Smooth muscle cell (in vitro differentiated cells): ENCODE measurements at regions not wholly inside any gene's neighbourhood (a gene's known extent, or its start where the extent isn't known, plus 50 kb on each side); places are given as distances from the start of the nearest gene placed in this dataset.
A peak's percentile ranks its signal among the peaks of the same experiment; 100 is the strongest.

Source experiments
- DNase-seq: peaks from one replicate; lab custom pipeline; 2025; ENCODE audit not compliant: unreplicated experiment; lab: John Stamatoyannopoulos, UW
- H2AFZ ChIP-seq: fragments of 200-600 bp; sonication (generic); 2 replicates; pipeline ENCODE4 v1.6.0; 2016; ENCODE audit warnings: antibody characterized with exemption, low read depth, mild to moderate bottlenecking
- H3F3A ChIP-seq: fragments of 200-600 bp; sonication (generic); 2 replicates; pipeline ENCODE4 v1.6.0; 2017; ENCODE audit warnings: antibody characterized with exemption, low read depth
- H3K27ac ChIP-seq: fragments of 200-600 bp; sonication (generic); 2 replicates; pipeline ENCODE4 v1.5.1; 2016; ENCODE audit warnings: low read depth, mild to moderate bottlenecking
- H3K27me3 ChIP-seq: fragments of 200-600 bp; sonication (generic); 2 replicates; pipeline ENCODE4 v1.6.1; 2016; ENCODE audit warnings: low read depth, mild to moderate bottlenecking
- H3K36me3 ChIP-seq: fragments of 200-600 bp; sonication (generic); 2 replicates; pipeline ENCODE4 v1.5.1; 2016; ENCODE audit warnings: low read depth
- H3K4me1 ChIP-seq: fragments of 200-600 bp; sonication (generic); 2 replicates; pipeline ENCODE4 v1.5.1; 2016; ENCODE audit warnings: low read depth
- H3K4me2 ChIP-seq: fragments of 200-600 bp; sonication (generic); 2 replicates; pipeline ENCODE4 v1.6.0; 2016; ENCODE audit warnings: mild to moderate bottlenecking
- H3K4me3 ChIP-seq: fragments of 200-600 bp; sonication (generic); 2 replicates; pipeline ENCODE4 v1.5.1; 2016; ENCODE audit warnings: mild to moderate bottlenecking
- H3K79me2 ChIP-seq: fragments of 200-600 bp; sonication (generic); 2 replicates; pipeline ENCODE4 v1.6.0; 2016; ENCODE audit warnings: low read depth, mild to moderate bottlenecking
- H3K9ac ChIP-seq: fragments of 200-600 bp; sonication (generic); 2 replicates; pipeline ENCODE4 v1.6.0; 2016; ENCODE audit warnings: low read depth
- H3K9me3 ChIP-seq: fragments of 200-600 bp; sonication (generic); replicated peaks from 2 replicates; pipeline ENCODE4 v1.5.1; 2016; ENCODE audit warnings: low read depth
- H4K20me1 ChIP-seq: fragments of 200-600 bp; sonication (generic); 2 replicates; pipeline ENCODE4 v1.6.0; 2016; ENCODE audit warnings: low read depth
- CTCF ChIP-seq: fragments of 200-600 bp; sonication (generic); IDR thresholded peaks from 2 replicates; pipeline ENCODE4 v1.5.1; 2017; ENCODE audit warnings: borderline replicate concordance, mild to moderate bottlenecking, antibody characterized with exemption; ENCODE audit not compliant: insufficient read depth, poor library complexity, severe bottlenecking
- WGBS: methylation state at CpG from one replicate; pipeline ENCODE4 v1.1.7; 2016; ENCODE audit warnings: low lambda C conversion rate; 5-methylcytosine and 5-hydroxymethylcytosine counted together

- Histone ChIP-seq H3K27ac (no peak overlapping the region), H3K9me3 (no peaks in the 10 kb centered on the region), H3F3A (no peaks in the 10 kb centered on the region), H2AFZ (no peak overlapping the region), H3K4me2 (no peak overlapping the region), H3K36me3 (no peaks in the 10 kb centered on the region), H3K9ac (no peak overlapping the region), H3K79me2 (no peaks in the 10 kb centered on the region), H4K20me1 (no peaks in the 10 kb centered on the region), H3K4me3 (no peak overlapping the region), H3K4me1 (no peaks in the 10 kb centered on the region), H3K27me3 (no peaks in the 10 kb centered on the region)
- DNase-seq = no peak
- 0% methylated on average over 1 of the region's 1 CpG for WGBS
- no peak for TF ChIP-seq CTCF
Observed at GRCh38 chr7:110157631-110158362, 933.1 kb upstream of the LRRN3 start.

- no peak for TF ChIP-seq CTCF
- Histone ChIP-seq H3K4me1 (no peaks in the 10 kb centered on the region), H3K27ac (no peak overlapping the region), H3K79me2 (no peaks in the 10 kb centered on the region), H4K20me1 (no peaks in the 10 kb centered on the region), H3K4me2 (no peak overlapping the region), H3K27me3 (no peaks in the 10 kb centered on the region), H3F3A (no peaks in the 10 kb centered on the region), H3K4me3 (no peak overlapping the region), H2AFZ (no peak overlapping the region), H3K9me3 (no peaks in the 10 kb centered on the region), H3K9ac (no peak overlapping the region), H3K36me3 (no peaks in the 10 kb centered on the region)
- DNase-seq = no peak
- WGBS = 97% methylated on average over 3 of the region's 3 CpGs
Observed at GRCh38 chr7:110168010-110168409, 922.9 kb upstream of the LRRN3 start.

GRCh38 chr7:110170841-110171240 is 920.1 kb upstream of the LRRN3 start:
- no peaks in the 10 kb centered on the region for H3K9me3 ChIP-seq
- no peaks in the 10 kb centered on the region for H4K20me1 ChIP-seq
- no peak overlapping the region for H3K27ac ChIP-seq
- no peak overlapping the region for H3K4me3 ChIP-seq
- no peak for DNase-seq
- H3K4me1 ChIP-seq = no peaks in the 10 kb centered on the region
- no peaks in the 10 kb centered on the region for H3K79me2 ChIP-seq
- no peak for TF ChIP-seq CTCF
- H3K36me3 ChIP-seq = no peaks in the 10 kb centered on the region
- no peaks in the 10 kb centered on the region for H3K27me3 ChIP-seq
- WGBS = 64% methylated on average over 2 of the region's 2 CpGs
- H2AFZ ChIP-seq = no peak overlapping the region
- H3K4me2 ChIP-seq = peak overlapping the region; percentile 5
- no peak overlapping the region for H3K9ac ChIP-seq
- no peaks in the 10 kb centered on the region for H3F3A ChIP-seq

GRCh38 chr7:110177463-110177862 is 913.5 kb upstream of the LRRN3 start:
- H3K27me3 ChIP-seq = no peaks in the 10 kb centered on the region
- DNase-seq = no peak
- no peaks in the 10 kb centered on the region for H3K79me2 ChIP-seq
- H3F3A ChIP-seq = no peaks in the 10 kb centered on the region
- H3K4me1 ChIP-seq = no peaks in the 10 kb centered on the region
- H3K9me3 ChIP-seq = no peaks in the 10 kb centered on the region
- WGBS = 87% methylated on average over 5 of the region's 5 CpGs
- no peak overlapping the region for H3K4me2 ChIP-seq
- no peaks in the 10 kb centered on the region for H3K36me3 ChIP-seq
- H3K27ac ChIP-seq = no peak overlapping the region
- TF ChIP-seq CTCF = no peak
- H3K9ac ChIP-seq = no peak overlapping the region
- no peaks in the 10 kb centered on the region for H4K20me1 ChIP-seq
- no peak overlapping the region for H2AFZ ChIP-seq
- no peak overlapping the region for H3K4me3 ChIP-seq
